Colonic mucosa (tissue), 4 donors: ENCODE measurements at regions not wholly inside any gene's neighbourhood (a gene's known extent, or its start where the extent isn't known, plus 50 kb on each side); places are given as distances from the start of the nearest gene placed in this dataset.
"Not testable (repeated sequence)": the region's sequence is repeated elsewhere in the genome, so short reads cannot be mapped to it uniquely, and the experiment has no call there.

Source experiments
- DNase-seq: peaks from one replicate; pipeline ENCODE4 v3.0.0-alpha.2; 2020
- H3K27ac ChIP-seq: fragments of 200-600 bp; one replicate; pipeline ENCODE4 v1.8.0; 2021
- H3K27me3 ChIP-seq: fragments of 200-600 bp; one replicate; pipeline ENCODE4 v1.8.0; 2021
- H3K36me3 ChIP-seq: fragments of 200-600 bp; one replicate; pipeline ENCODE4 v1.8.0; 2021
- H3K4me1 ChIP-seq: fragments of 200-600 bp; one replicate; pipeline ENCODE4 v1.8.0; 2021; ENCODE audit warnings: mild to moderate bottlenecking
- H3K4me3 ChIP-seq: fragments of 200-600 bp; one replicate; pipeline ENCODE4 v1.8.0; 2021
- H3K9ac ChIP-seq, 2 donors: one replicate each; pipeline ENCODE4 v1.7.0; 2013; ENCODE audit warnings: control low read depth in 2 of 2, low read depth in 2 of 2, low read length in 2 of 2
- H3K9me3 ChIP-seq: fragments of 200-600 bp; one replicate; pipeline ENCODE4 v1.8.0; 2021
- intact Hi-C: fragments of 100-400 bp; cut with DNase I; formaldehyde crosslinking; loops from one replicate; pipeline ENCODE4 v1.14.1; 2022
- donor health status: healthy.
- donor health status: DM: no; HTN: no; CAD: no.
- donor health status: DM: no; HTN: no; CAD: no.

- H3K9ac ChIP-seq, DNase-seq, H3K27ac ChIP-seq, H3K4me3 ChIP-seq, H3K27me3 ChIP-seq, H3K9me3 ChIP-seq, H3K4me1 ChIP-seq, intact Hi-C loops, H3K36me3 ChIP-seq: not testable (repeated sequence)
These were observed 54.7 kb downstream of the PROP1 start for GRCh38 chr5:177941386-177941785.

GRCh38 chr5:177939246-177940171, 56.5 kb downstream of the PROP1 start:
- intact Hi-C loops, H3K4me1 ChIP-seq, H3K27ac ChIP-seq, H3K27me3 ChIP-seq, H3K9me3 ChIP-seq, H3K9ac ChIP-seq, H3K4me3 ChIP-seq, H3K36me3 ChIP-seq: not testable (repeated sequence)
- peak; percentile 61 for DNase-seq

DNA sequence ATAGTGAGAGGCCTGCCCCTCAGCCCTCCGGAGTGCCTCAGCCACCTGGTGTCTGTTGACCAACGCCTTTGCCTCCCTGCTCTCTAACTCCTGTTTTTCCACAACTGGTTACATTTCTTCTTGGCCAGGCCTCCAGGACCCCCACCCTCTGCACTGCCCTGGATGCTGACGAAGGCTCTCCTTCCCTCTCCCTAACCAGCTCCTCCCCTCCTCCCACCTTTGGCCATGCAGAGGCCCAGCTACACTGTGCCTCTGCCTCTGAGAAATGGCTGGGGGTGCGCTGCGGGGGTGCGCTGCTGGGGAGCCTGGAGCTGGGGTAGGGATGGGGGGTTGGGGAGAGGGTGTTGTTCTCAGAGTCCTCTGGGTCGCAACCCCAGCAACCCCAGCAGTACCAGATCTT, 57.3 kb downstream of the PROP1 start:
- H3K27ac ChIP-seq, H3K9ac ChIP-seq, H3K4me1 ChIP-seq, DNase-seq, H3K9me3 ChIP-seq, H3K27me3 ChIP-seq, H3K4me3 ChIP-seq, intact Hi-C loops, H3K36me3 ChIP-seq: not testable (repeated sequence)

- intact Hi-C loops, H3K36me3 ChIP-seq, H3K9ac ChIP-seq, DNase-seq, H3K27me3 ChIP-seq, H3K4me1 ChIP-seq, H3K9me3 ChIP-seq, H3K4me3 ChIP-seq, H3K27ac ChIP-seq: not testable (repeated sequence)
These were observed 61.8 kb downstream of the PROP1 start for GRCh38 chr5:177934233-177934632.

DNA sequence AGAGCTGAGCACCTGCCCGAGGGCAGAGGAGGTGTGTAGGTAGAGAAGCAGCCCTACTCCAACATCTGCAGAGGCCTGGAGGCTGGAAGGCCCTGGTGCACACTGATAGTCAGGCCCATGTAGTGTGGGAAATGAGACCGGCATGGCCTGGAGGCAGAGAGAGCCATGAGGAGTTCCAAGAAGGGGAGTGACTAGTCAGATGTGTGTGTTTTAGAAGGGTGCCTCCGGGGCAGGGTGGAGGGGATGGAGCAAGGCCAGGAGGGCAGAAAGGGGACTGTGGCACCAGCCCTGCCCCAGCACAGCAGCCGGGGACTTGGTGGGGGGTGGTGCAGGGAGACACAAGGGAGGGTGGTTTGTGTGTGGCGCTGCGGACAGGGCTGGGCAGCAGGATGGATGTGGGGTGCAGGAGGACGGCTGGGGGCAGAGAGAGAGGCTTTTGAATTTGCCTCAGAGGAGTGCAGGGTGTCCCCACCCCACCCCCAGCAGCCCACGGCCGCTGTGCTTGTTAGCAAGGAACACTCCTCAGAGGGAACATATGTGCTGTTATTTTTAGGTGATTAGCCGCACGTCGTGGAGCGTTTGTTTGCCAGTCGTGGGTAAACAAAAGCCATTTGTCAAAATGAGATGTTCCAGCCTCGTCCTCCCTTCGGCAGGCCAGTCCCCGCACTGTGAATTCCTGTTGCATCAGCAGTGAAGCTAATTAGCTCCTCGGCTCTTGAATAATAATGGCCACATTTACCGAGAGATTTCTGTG, 65.6 kb downstream of the PROP1 start:
- H3K9ac ChIP-seq, H3K27me3 ChIP-seq, H3K27ac ChIP-seq, H3K4me3 ChIP-seq, H3K4me1 ChIP-seq, H3K36me3 ChIP-seq, intact Hi-C loops, H3K9me3 ChIP-seq, DNase-seq: not testable (repeated sequence)

GRCh38 chr5:177929618-177930017, 66.4 kb downstream of the PROP1 start:
- H3K9ac ChIP-seq, H3K4me1 ChIP-seq, H3K27me3 ChIP-seq, H3K36me3 ChIP-seq, DNase-seq, H3K27ac ChIP-seq, H3K9me3 ChIP-seq, H3K4me3 ChIP-seq, intact Hi-C loops: not testable (repeated sequence)

GRCh38 chr5:177927500-177927899, 68.5 kb downstream of the PROP1 start:
- intact Hi-C loops, H3K9ac ChIP-seq, DNase-seq, H3K4me1 ChIP-seq, H3K27ac ChIP-seq, H3K36me3 ChIP-seq, H3K4me3 ChIP-seq, H3K27me3 ChIP-seq, H3K9me3 ChIP-seq: not testable (repeated sequence)

- DNase-seq, intact Hi-C loops, H3K9me3 ChIP-seq, H3K4me1 ChIP-seq, H3K27ac ChIP-seq, H3K4me3 ChIP-seq, H3K36me3 ChIP-seq, H3K9ac ChIP-seq, H3K27me3 ChIP-seq: not testable (repeated sequence)
These were observed 71.5 kb downstream of the PROP1 start for GRCh38 chr5:177924577-177924976.

- intact Hi-C loops, H3K9ac ChIP-seq, DNase-seq, H3K27me3 ChIP-seq, H3K4me1 ChIP-seq, H3K4me3 ChIP-seq, H3K36me3 ChIP-seq, H3K9me3 ChIP-seq, H3K27ac ChIP-seq: not testable (repeated sequence)
These were observed 72.2 kb downstream of the PROP1 start for GRCh38 chr5:177923837-177924236.

DNA sequence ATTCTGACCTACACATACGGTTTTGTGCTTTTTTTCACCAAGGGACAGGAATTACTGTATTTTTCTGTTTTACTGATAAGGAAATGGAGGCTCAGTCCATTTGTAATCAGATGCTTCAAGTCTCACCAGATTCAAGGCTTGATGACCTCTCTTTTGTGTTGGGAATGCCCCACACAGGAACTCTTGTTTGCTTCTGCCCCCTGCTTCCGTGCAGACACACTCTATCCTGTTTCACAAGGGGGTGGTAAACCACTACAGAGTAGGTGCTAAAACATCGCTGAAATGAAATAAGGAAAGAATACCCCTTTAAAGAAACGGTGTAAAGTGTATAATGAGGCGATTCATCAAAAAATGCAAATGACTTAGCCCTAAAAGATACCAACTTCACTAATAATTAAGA, 72.9 kb downstream of the PROP1 start:
- H3K27me3 ChIP-seq, intact Hi-C loops, DNase-seq, H3K27ac ChIP-seq, H3K9ac ChIP-seq, H3K4me3 ChIP-seq, H3K4me1 ChIP-seq, H3K9me3 ChIP-seq, H3K36me3 ChIP-seq: not testable (repeated sequence)

GRCh38 chr5:177909261-177909660, 86.8 kb downstream of the PROP1 start:
- intact Hi-C loops, H3K36me3 ChIP-seq, H3K4me3 ChIP-seq, H3K4me1 ChIP-seq, H3K9ac ChIP-seq, H3K27ac ChIP-seq, H3K27me3 ChIP-seq, DNase-seq, H3K9me3 ChIP-seq: not testable (repeated sequence)

- H3K9ac ChIP-seq, H3K4me1 ChIP-seq, H3K4me3 ChIP-seq, H3K27me3 ChIP-seq, H3K9me3 ChIP-seq, intact Hi-C loops, H3K36me3 ChIP-seq, H3K27ac ChIP-seq, DNase-seq: not testable (repeated sequence)
These were observed 93.2 kb downstream of the PROP1 start for GRCh38 chr5:177902806-177903205.

GRCh38 chr5:177900066-177900465, 96.0 kb downstream of the PROP1 start:
- H3K9me3 ChIP-seq, H3K27me3 ChIP-seq, intact Hi-C loops, H3K36me3 ChIP-seq, DNase-seq, H3K4me3 ChIP-seq, H3K4me1 ChIP-seq, H3K27ac ChIP-seq, H3K9ac ChIP-seq: not testable (repeated sequence)
